C4-2B (cell line): ENCODE measurements at regions not wholly inside any gene's neighbourhood (a gene's known extent, or its start where the extent isn't known, plus 50 kb on each side); places are given as distances from the start of the nearest gene placed in this dataset.

Source experiments
- H3K27ac ChIP-seq: fragments of 450-650 bp; 2 replicates; pipeline ENCODE4 v1.5.1; 2017
- CTCF ChIP-seq: fragments of 450-650 bp; conservative IDR thresholded peaks from 2 replicates; pipeline ENCODE4 v1.5.1; 2017; ENCODE audit warnings: mild to moderate bottlenecking
- ZFX ChIP-seq: fragments of 450-650 bp; IDR thresholded peaks from 2 replicates; pipeline ENCODE4 v1.6.1; 2017

GRCh38 chr4:117768610-117769009 is 265.7 kb upstream of the NDST3 start:
- no peak overlapping the region for H3K27ac ChIP-seq
- no peak for TF ChIP-seq CTCF
- no peak for TF ChIP-seq ZFX

GRCh38 chr4:117770269-117771102 is 263.8 kb upstream of the NDST3 start:
- TF ChIP-seq ZFX (no peak), CTCF (no peak)
- H3K27ac ChIP-seq: no peak overlapping the region

- TF ChIP-seq CTCF: no peak
These were observed 262.5 kb upstream of the NDST3 start for GRCh38 chr4:117771647-117772337.

GRCh38 chr4:117773064-117773936 is 261.0 kb upstream of the NDST3 start:
- no peak overlapping the region for H3K27ac ChIP-seq
- TF ChIP-seq CTCF (no peak), ZFX (no peak)

More at GRCh38 chr4:117771647-117772337, 262.5 kb upstream of the NDST3 start:
- H3K27ac ChIP-seq: no peak overlapping the region

GRCh38 chr4:117777721-117778120 is 256.6 kb upstream of the NDST3 start:
- no peak overlapping the region for H3K27ac ChIP-seq
- TF ChIP-seq ZFX (no peak), CTCF (no peak)

GRCh38 chr4:117783716-117784115 is 250.6 kb upstream of the NDST3 start:
- H3K27ac ChIP-seq: no peak overlapping the region
- TF ChIP-seq CTCF: no peak
- no peak for TF ChIP-seq ZFX
